ENCODE measurements at regions not wholly inside any gene's neighbourhood (a gene's known extent, or its start where the extent isn't known, plus 50 kb on each side); places are given as distances from the start of the nearest gene placed in this dataset.

GRCh38 chr9:108553111-108553635 lies 302.6 kb downstream of the ACTL7B start:
- TF ChIP-seq YY1 (IDR thresholded peaks at IDR 0.05; ENCODE audit: insufficient read depth, insufficient read length), result no peak
- TF ChIP-seq ZNF274 (IDR thresholded peaks at IDR 0.05; ENCODE audit: low read depth, low read length), result no peak

Measured in NT2/D1 (cell line).